ENCODE measurements at regions not wholly inside any gene's neighbourhood (a gene's known extent, or its start where the extent isn't known, plus 50 kb on each side); places are given as distances from the start of the nearest gene placed in this dataset.

GRCh38 chr15:67920524-67921240 lies 80.8 kb upstream of the RNU6-1 start:
- Histone ChIP-seq H3K27ac (ENCODE audit: low read length) (no peak overlapping the region), H3K36me3 (ENCODE audit: control insufficient read depth, insufficient read depth, low read length) (no peaks in the 10 kb centered on the region), H3K9me3 (ENCODE audit: control insufficient read depth, insufficient read depth, low read length) (peaks cover 3% of the 10 kb centered on the region), H3K4me1 (ENCODE audit: control insufficient read depth, insufficient read depth, low read length) (no peaks in the 10 kb centered on the region), H3K4me3 (ENCODE audit: low read length) (no peak overlapping the region), H3K27me3 (ENCODE audit: control insufficient read depth, insufficient read depth, low read length) (no peaks in the 10 kb centered on the region)
- no peak for TF ChIP-seq CTCF (IDR thresholded peaks at IDR 0.05)
- WGBS (ENCODE audit: insufficient coverage): 94% methylated on average over 6 of the region's 6 CpGs
- H3K9me3 Mint-ChIP-seq: no peaks in the 10 kb centered on the region
- ATAC-seq (no peak), DNase-seq (no peak)
- no peak overlapping the region for H3K27ac Mint-ChIP-seq
- no peaks in the 10 kb centered on the region for H3K36me3 Mint-ChIP-seq
- H3K4me3 Mint-ChIP-seq: no peak overlapping the region
- intact Hi-C loops (cut with micrococcal nuclease): no loop called here
- H3K27me3 Mint-ChIP-seq (ENCODE audit: low read depth in 2 of 2): peaks cover 0 to 3% of the 10 kb centered on the region in 2 donors
- no peaks in the 10 kb centered on the region for H3K4me1 Mint-ChIP-seq

- H3K4me1 Mint-ChIP-seq: no peaks in the 10 kb centered on the region
- H3K27me3 Mint-ChIP-seq (ENCODE audit: low read depth in 2 of 2): no peaks in the 10 kb centered on the region
- 90% methylated on average over 7 of the region's 7 CpGs for WGBS (ENCODE audit: insufficient coverage)
- no peaks in the 10 kb centered on the region for H3K36me3 Mint-ChIP-seq
- H3K4me3 ChIP-seq (ENCODE audit: low read length): no peak overlapping the region
- intact Hi-C loops (cut with micrococcal nuclease): no loop called here
- no peak for TF ChIP-seq CTCF (IDR thresholded peaks at IDR 0.05)
- no peaks in the 10 kb centered on the region for H3K36me3 ChIP-seq (ENCODE audit: control insufficient read depth, insufficient read depth, low read length)
- peaks cover 3% of the 10 kb centered on the region for H3K9me3 ChIP-seq (ENCODE audit: control insufficient read depth, insufficient read depth, low read length)
- no peak for DNase-seq
- H3K4me3 Mint-ChIP-seq: no peak overlapping the region
- H3K9me3 Mint-ChIP-seq: no peaks in the 10 kb centered on the region
- no peaks in the 10 kb centered on the region for H3K27me3 ChIP-seq (ENCODE audit: control insufficient read depth, insufficient read depth, low read length)
- H3K4me1 ChIP-seq (ENCODE audit: control insufficient read depth, insufficient read depth, low read length): no peaks in the 10 kb centered on the region
- no peak overlapping the region for H3K27ac Mint-ChIP-seq
- ATAC-seq: no peak
- H3K27ac ChIP-seq (ENCODE audit: low read length): no peak overlapping the region
Measured at GRCh38 chr15:67922106-67922675, 82.3 kb upstream of the RNU6-1 start.

GRCh38 chr15:67922971-67923945 lies 83.4 kb upstream of the RNU6-1 start:
- Histone ChIP-seq H3K36me3 (ENCODE audit: control insufficient read depth, insufficient read depth, low read length) (no peaks in the 10 kb centered on the region), H3K27me3 (ENCODE audit: control insufficient read depth, insufficient read depth, low read length) (no peaks in the 10 kb centered on the region), H3K27ac (ENCODE audit: low read length) (no peak overlapping the region), H3K4me1 (ENCODE audit: control insufficient read depth, insufficient read depth, low read length) (no peaks in the 10 kb centered on the region), H3K4me3 (ENCODE audit: low read length) (no peak overlapping the region), H3K9me3 (ENCODE audit: control insufficient read depth, insufficient read depth, low read length) (peaks cover 3% of the 10 kb centered on the region)
- Mint-ChIP-seq H3K4me1 (no peaks in the 10 kb centered on the region), H3K36me3 (no peaks in the 10 kb centered on the region), H3K27me3 (ENCODE audit: low read depth in 2 of 2) (no peaks in the 10 kb centered on the region), H3K9me3 (no peaks in the 10 kb centered on the region), H3K27ac (no peak overlapping the region), H3K4me3 (no peak overlapping the region)
- TF ChIP-seq CTCF (IDR thresholded peaks at IDR 0.05): no peak
- ATAC-seq (no peak), DNase-seq (no peak)
- WGBS (ENCODE audit: insufficient coverage): 88% methylated on average over 10 of the region's 10 CpGs
- intact Hi-C loops (cut with micrococcal nuclease): no loop called here
